COLO668 (cell line): ENCODE measurements at regions not wholly inside any gene's neighbourhood (a gene's known extent, or its start where the extent isn't known, plus 50 kb on each side); places are given as distances from the start of the nearest gene placed in this dataset.

ENCODE experiments used
- DNase-seq: peaks from one replicate; lab custom pipeline; 2025; ENCODE audit not compliant: unreplicated experiment; lab: John Stamatoyannopoulos, UW

- DNase-seq: no peak
Observed at GRCh38 chr13:63435667-63436324, 2020.1 kb upstream of the PCDH20 start.

GRCh38 chr13:63433546-63434150 lies 2018.0 kb upstream of the PCDH20 start:
- no peak for DNase-seq

GRCh38 chr13:63427170-63427569 lies 2011.5 kb upstream of the PCDH20 start:
- DNase-seq: no peak

- no peak for DNase-seq
Observed at GRCh38 chr13:63425131-63425530, 2009.5 kb upstream of the PCDH20 start.

GRCh38 chr13:63421123-63421522 lies 2005.5 kb upstream of the PCDH20 start:
- no peak for DNase-seq

GRCh38 chr13:63420685-63421084 lies 2005.0 kb upstream of the PCDH20 start:
- DNase-seq: no peak

- no peak for DNase-seq
Observed at GRCh38 chr13:63414247-63414646, 1998.6 kb upstream of the PCDH20 start.

GRCh38 chr13:63409791-63410351 lies 1994.2 kb upstream of the PCDH20 start:
- DNase-seq: no peak

GRCh38 chr13:63408331-63409189 lies 1992.9 kb upstream of the PCDH20 start:
- no peak for DNase-seq

GRCh38 chr13:63403733-63404132 lies 1988.1 kb upstream of the PCDH20 start:
- no peak for DNase-seq

GRCh38 chr13:63396746-63397145 lies 1981.1 kb upstream of the PCDH20 start:
- DNase-seq: no peak

GRCh38 chr13:63393112-63393511 lies 1977.5 kb upstream of the PCDH20 start:
- no peak for DNase-seq

GRCh38 chr13:63389756-63390155 lies 1974.1 kb upstream of the PCDH20 start:
- no peak for DNase-seq

GRCh38 chr13:63381078-63381859 lies 1965.6 kb upstream of the PCDH20 start:
- no peak for DNase-seq

GRCh38 chr13:63377986-63378385 lies 1962.3 kb upstream of the PCDH20 start:
- DNase-seq: no peak

- DNase-seq: no peak
Observed at GRCh38 chr13:63370101-63370500, 1954.5 kb upstream of the PCDH20 start.

GRCh38 chr13:63367522-63368198 lies 1952.0 kb upstream of the PCDH20 start:
- DNase-seq: no peak

GRCh38 chr13:63364159-63364558 lies 1948.5 kb upstream of the PCDH20 start:
- no peak for DNase-seq

- DNase-seq: no peak
Observed at GRCh38 chr13:63351533-63351932, 1935.9 kb upstream of the PCDH20 start.

GRCh38 chr13:63351081-63351480 lies 1935.4 kb upstream of the PCDH20 start:
- DNase-seq: no peak
